WTC11 (cell line): ENCODE measurements at regions not wholly inside any gene's neighbourhood (a gene's known extent, or its start where the extent isn't known, plus 50 kb on each side); places are given as distances from the start of the nearest gene placed in this dataset.

ENCODE experiments used
- ATAC-seq: fragments of 200-7000 bp; cut with Tn5 transposase; 2 replicates; pipeline ENCODE4 v1.10.0; 2021; ENCODE audit warnings: mild to moderate bottlenecking, moderate library complexity
- CTCF ChIA-PET: fragments of 300-600 bp; sonication (Branson Sonifier 250); formaldehyde crosslinking; loops from one replicate; lab custom pipeline; 2021; ENCODE audit warnings: antibody characterized with exemption; lab: Charles Lee
- POLR2A ChIA-PET: fragments of 350-600 bp; sonication (Branson Sonifier 250); formaldehyde crosslinking; loops from one replicate; lab custom pipeline; 2021; ENCODE audit warnings: antibody characterized with exemption; lab: Charles Lee
- DNase-seq: peaks from one replicate; pipeline ENCODE4 v3.0.0; 2021; ENCODE audit warnings: low spot score
- H3K27ac Mint-ChIP-seq: 2 replicates; pipeline ENCODE4 v1.8.0; 2021; ENCODE audit warnings: mixed read lengths
- H3K27me3 Mint-ChIP-seq: 2 replicates; pipeline ENCODE4 v1.8.0; 2021; ENCODE audit warnings: low read depth, mild to moderate bottlenecking, moderate library complexity, mixed read lengths
- H3K36me3 Mint-ChIP-seq: 2 replicates; pipeline ENCODE4 v1.8.0; 2021; ENCODE audit warnings: mixed read lengths
- H3K4me1 Mint-ChIP-seq: 2 replicates; pipeline ENCODE4 v1.8.0; 2022; ENCODE audit warnings: mixed read lengths
- H3K4me3 Mint-ChIP-seq: 2 replicates; pipeline ENCODE4 v1.8.0; 2021; ENCODE audit warnings: mild to moderate bottlenecking, moderate library complexity, mixed read lengths
- H3K9me3 Mint-ChIP-seq: 2 replicates; pipeline ENCODE4 v1.8.0; 2021; ENCODE audit warnings: mixed read lengths
- ELF4 ChIP-seq: sonication (generic); formaldehyde crosslinking; IDR thresholded peaks from 2 replicates; pipeline ENCODE4 v1.8.1; 2022; ENCODE audit warnings: low read depth, mild to moderate bottlenecking, moderate library complexity, missing genetic modification reagents
- MXD4 ChIP-seq: fragments of 250-450 bp; sonication (Bioruptor Pico); IDR thresholded peaks from 2 replicates; pipeline ENCODE4 v1.8.0; 2021; ENCODE audit warnings: mild to moderate bottlenecking, moderate library complexity, borderline replicate concordance
- MYBL2 ChIP-seq: sonication (generic); formaldehyde crosslinking; IDR thresholded peaks from 2 replicates; pipeline ENCODE4 v1.8.1; 2023; ENCODE audit warnings: mild to moderate bottlenecking, moderate library complexity, missing genetic modification reagents
- PRRX2 ChIP-seq: fragments of 250-450 bp; sonication (Bioruptor Pico); IDR thresholded peaks from 2 replicates; pipeline ENCODE4 v1.8.0; 2021; ENCODE audit warnings: mild to moderate bottlenecking
- RELA ChIP-seq: sonication (generic); formaldehyde crosslinking; IDR thresholded peaks from 2 replicates; pipeline ENCODE4 v1.8.1; 2022; ENCODE audit warnings: missing genetic modification reagents, mild to moderate bottlenecking, borderline replicate concordance
- SP1 ChIP-seq: sonication (generic); formaldehyde crosslinking; conservative IDR thresholded peaks from 2 replicates; pipeline ENCODE4 v1.8.1; 2022; ENCODE audit warnings: missing genetic modification reagents
- ZNF263 ChIP-seq: sonication (generic); formaldehyde crosslinking; IDR thresholded peaks from 2 replicates; pipeline ENCODE4 v1.8.1; 2022; ENCODE audit warnings: low read depth, mild to moderate bottlenecking, moderate library complexity, missing genetic modification reagents
- TF ChIP-seq, protein P1 (sequence below): fragments of 250-450 bp; sonication (Bioruptor Pico); IDR thresholded peaks from 2 replicates; pipeline ENCODE4 v1.9.0; 2021; ENCODE audit warnings: mild to moderate bottlenecking
- TF ChIP-seq, protein P2 (sequence below): sonication (generic); formaldehyde crosslinking; IDR thresholded peaks from 2 replicates; pipeline ENCODE4 v1.8.1; 2022; ENCODE audit warnings: low read depth, mild to moderate bottlenecking, moderate library complexity, missing genetic modification reagents, borderline replicate concordance
- TF ChIP-seq, protein P3 (sequence below): sonication (generic); formaldehyde crosslinking; IDR thresholded peaks from 2 replicates; pipeline ENCODE4 v1.8.1; 2023; ENCODE audit warnings: mild to moderate bottlenecking, moderate library complexity, missing genetic modification reagents
- TF ChIP-seq, protein P4 (sequence below): sonication (generic); formaldehyde crosslinking; IDR thresholded peaks from 2 replicates; pipeline ENCODE4 v1.8.1; 2022; ENCODE audit warnings: low read depth, missing genetic modification reagents, borderline replicate concordance
- TF ChIP-seq, protein P5 (sequence below): sonication (generic); formaldehyde crosslinking; IDR thresholded peaks from 2 replicates; pipeline ENCODE4 v1.8.1; 2023; ENCODE audit warnings: mild to moderate bottlenecking, missing genetic modification reagents, moderate library complexity
- TF ChIP-seq, protein P6 (sequence below): fragments of 250-450 bp; sonication (Bioruptor Pico); IDR thresholded peaks from 2 replicates; pipeline ENCODE4 v1.9.0; 2021; ENCODE audit warnings: moderate library complexity, mild to moderate bottlenecking, inconsistent platforms, borderline replicate concordance

DNA sequence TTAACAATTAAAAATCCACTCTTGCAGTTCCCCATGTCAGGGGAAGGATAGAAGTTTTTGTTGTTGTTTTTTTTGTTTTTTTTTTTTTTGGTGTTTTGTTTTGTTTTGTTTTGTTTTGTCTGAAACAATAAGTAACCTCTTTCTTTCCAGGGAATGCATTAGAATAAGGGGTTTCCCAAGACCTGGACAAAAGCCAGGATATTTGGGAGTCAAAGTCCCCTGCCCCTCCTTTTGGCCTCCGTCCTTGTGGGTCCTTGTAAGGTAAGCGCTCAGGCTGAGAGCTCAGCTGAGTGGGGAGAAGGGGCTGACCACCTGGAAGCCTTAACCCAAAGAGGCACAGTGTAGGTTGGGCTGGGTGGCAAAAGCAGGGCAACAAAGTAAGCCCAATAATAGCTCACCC, 515.4 kb downstream of the SOX6 start (continued):
- TF ChIP-seq, protein P1, sequence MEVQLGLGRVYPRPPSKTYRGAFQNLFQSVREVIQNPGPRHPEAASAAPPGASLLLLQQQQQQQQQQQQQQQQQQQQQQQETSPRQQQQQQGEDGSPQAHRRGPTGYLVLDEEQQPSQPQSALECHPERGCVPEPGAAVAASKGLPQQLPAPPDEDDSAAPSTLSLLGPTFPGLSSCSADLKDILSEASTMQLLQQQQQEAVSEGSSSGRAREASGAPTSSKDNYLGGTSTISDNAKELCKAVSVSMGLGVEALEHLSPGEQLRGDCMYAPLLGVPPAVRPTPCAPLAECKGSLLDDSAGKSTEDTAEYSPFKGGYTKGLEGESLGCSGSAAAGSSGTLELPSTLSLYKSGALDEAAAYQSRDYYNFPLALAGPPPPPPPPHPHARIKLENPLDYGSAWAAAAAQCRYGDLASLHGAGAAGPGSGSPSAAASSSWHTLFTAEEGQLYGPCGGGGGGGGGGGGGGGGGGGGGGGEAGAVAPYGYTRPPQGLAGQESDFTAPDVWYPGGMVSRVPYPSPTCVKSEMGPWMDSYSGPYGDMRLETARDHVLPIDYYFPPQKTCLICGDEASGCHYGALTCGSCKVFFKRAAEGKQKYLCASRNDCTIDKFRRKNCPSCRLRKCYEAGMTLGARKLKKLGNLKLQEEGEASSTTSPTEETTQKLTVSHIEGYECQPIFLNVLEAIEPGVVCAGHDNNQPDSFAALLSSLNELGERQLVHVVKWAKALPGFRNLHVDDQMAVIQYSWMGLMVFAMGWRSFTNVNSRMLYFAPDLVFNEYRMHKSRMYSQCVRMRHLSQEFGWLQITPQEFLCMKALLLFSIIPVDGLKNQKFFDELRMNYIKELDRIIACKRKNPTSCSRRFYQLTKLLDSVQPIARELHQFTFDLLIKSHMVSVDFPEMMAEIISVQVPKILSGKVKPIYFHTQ = no peak
- no peak for TF ChIP-seq RELA
- TF ChIP-seq, protein P2, sequence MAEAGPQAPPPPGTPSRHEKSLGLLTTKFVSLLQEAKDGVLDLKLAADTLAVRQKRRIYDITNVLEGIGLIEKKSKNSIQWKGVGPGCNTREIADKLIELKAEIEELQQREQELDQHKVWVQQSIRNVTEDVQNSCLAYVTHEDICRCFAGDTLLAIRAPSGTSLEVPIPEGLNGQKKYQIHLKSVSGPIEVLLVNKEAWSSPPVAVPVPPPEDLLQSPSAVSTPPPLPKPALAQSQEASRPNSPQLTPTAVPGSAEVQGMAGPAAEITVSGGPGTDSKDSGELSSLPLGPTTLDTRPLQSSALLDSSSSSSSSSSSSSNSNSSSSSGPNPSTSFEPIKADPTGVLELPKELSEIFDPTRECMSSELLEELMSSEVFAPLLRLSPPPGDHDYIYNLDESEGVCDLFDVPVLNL (CRISPR knock-in tag) = no peak
- TF ChIP-seq ELF4 (CRISPR knock-in tag) = no peak
- TF ChIP-seq MYBL2 (CRISPR knock-in tag) = no peak
- TF ChIP-seq, protein P3, sequence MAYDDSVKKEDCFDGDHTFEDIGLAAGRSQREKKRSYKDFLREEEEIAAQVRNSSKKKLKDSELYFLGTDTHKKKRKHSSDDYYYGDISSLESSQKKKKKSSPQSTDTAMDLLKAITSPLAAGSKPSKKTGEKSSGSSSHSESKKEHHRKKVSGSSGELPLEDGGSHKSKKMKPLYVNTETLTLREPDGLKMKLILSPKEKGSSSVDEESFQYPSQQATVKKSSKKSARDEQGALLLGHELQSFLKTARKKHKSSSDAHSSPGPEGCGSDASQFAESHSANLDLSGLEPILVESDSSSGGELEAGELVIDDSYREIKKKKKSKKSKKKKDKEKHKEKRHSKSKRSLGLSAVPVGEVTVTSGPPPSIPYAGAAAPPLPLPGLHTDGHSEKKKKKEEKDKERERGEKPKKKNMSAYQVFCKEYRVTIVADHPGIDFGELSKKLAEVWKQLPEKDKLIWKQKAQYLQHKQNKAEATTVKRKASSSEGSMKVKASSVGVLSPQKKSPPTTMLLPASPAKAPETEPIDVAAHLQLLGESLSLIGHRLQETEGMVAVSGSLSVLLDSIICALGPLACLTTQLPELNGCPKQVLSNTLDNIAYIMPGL (CRISPR knock-in tag) = no peak

DNA sequence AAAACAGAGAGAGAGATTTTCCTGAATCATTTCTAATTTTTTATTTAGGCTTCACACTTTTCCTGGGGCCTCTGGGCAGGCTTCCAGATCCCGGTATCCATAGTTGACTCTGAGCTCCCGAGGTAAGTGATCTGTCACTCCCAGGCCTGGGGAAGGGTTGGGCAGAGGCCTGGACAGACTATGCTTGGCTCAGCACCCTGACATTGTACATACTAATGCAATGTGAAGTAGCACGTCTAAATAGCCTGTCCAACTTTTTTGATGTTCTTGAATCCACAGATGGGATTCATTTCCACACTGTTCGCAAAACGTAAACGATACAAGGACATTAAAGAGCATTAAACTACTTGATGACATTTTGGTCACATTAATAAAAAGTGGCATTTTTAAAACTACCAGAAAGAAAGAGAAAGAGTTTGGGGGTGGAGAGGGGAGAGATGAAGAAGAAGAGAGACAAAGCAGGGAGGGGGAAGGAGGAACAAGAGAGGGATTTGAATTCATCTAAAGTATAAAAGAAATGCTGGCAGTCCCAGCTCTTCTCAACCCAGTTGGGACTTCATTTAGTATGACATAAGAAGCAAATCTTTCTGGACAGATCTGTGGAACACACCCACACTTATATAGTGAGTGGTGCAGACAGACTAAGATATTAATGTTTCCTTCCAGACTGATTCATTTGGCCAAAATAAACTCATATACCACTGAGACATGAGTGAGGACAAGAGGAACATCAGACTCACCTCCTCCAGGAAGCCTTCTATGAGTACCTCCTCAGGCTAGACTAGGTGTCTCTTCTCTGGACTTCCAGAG, 514.2 kb downstream of the SOX6 start:
- H3K4me1 Mint-ChIP-seq = peaks cover 43% of the 10 kb centered on the region
- no peaks in the 10 kb centered on the region for H3K9me3 Mint-ChIP-seq
- no peak for DNase-seq
- H3K27ac Mint-ChIP-seq = no peak overlapping the region
- POLR2A ChIA-PET = no interaction called here
- no peak for ATAC-seq
- H3K4me3 Mint-ChIP-seq = no peak overlapping the region
- CTCF ChIA-PET = interaction anchor here (1.3 to 1.4 kb wide), 3 partner anchors 15 to 772 kb away, joined by 3 to 4 read pairs (median 4); no protein-coding TSS in a partner anchor
- no peaks in the 10 kb centered on the region for H3K27me3 Mint-ChIP-seq
- no peak for TF ChIP-seq MXD4 (CRISPR knock-in tag)
- TF ChIP-seq, protein P4, sequence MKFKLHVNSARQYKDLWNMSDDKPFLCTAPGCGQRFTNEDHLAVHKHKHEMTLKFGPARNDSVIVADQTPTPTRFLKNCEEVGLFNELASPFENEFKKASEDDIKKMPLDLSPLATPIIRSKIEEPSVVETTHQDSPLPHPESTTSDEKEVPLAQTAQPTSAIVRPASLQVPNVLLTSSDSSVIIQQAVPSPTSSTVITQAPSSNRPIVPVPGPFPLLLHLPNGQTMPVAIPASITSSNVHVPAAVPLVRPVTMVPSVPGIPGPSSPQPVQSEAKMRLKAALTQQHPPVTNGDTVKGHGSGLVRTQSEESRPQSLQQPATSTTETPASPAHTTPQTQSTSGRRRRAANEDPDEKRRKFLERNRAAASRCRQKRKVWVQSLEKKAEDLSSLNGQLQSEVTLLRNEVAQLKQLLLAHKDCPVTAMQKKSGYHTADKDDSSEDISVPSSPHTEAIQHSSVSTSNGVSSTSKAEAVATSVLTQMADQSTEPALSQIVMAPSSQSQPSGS (CRISPR knock-in tag) = no peak
- TF ChIP-seq, protein P5, sequence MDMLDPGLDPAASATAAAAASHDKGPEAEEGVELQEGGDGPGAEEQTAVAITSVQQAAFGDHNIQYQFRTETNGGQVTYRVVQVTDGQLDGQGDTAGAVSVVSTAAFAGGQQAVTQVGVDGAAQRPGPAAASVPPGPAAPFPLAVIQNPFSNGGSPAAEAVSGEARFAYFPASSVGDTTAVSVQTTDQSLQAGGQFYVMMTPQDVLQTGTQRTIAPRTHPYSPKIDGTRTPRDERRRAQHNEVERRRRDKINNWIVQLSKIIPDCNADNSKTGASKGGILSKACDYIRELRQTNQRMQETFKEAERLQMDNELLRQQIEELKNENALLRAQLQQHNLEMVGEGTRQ (CRISPR knock-in tag) = no peak
- TF ChIP-seq ZNF263 (CRISPR knock-in tag) = no peak
- no peak for TF ChIP-seq SP1
- no peak for TF ChIP-seq PRRX2 (CRISPR knock-in tag)
- no peak for TF ChIP-seq MYBL2 (CRISPR knock-in tag)
- TF ChIP-seq, protein P6, sequence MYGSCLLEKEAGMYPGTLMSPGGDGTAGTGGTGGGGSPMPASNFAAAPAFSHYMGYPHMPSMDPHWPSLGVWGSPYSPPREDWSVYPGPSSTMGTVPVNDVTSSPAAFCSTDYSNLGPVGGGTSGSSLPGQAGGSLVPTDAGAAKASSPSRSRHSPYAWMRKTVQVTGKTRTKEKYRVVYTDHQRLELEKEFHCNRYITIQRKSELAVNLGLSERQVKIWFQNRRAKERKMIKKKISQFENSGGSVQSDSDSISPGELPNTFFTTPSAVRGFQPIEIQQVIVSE = no peak
- TF ChIP-seq, protein P2 (CRISPR knock-in tag) = no peak
- no peaks in the 10 kb centered on the region for H3K36me3 Mint-ChIP-seq
